IMR-90 (cell line): ENCODE measurements at regions not wholly inside any gene's neighbourhood (a gene's known extent, or its start where the extent isn't known, plus 50 kb on each side); places are given as distances from the start of the nearest gene placed in this dataset.

Experiments
- ATAC-seq: fragments of 200-7000 bp; cut with Tn5 transposase; 2 replicates; pipeline ENCODE4 v1.9.1; 2020; ENCODE audit warnings: low read depth, mild to moderate bottlenecking, moderate library complexity
- BruUV-seq: library from RNA; stranded (reverse); fragments of 400-500 nt; replicated peaks from 2 replicates; lab custom pipeline; 2021; lab: Mats Ljungman, UMichigan
- CTCF ChIA-PET: fragments of 300-600 bp; formaldehyde crosslinking; extraction: SDS; loops from one replicate; lab custom pipeline; 2021; ENCODE audit warnings: antibody characterized with exemption; lab: Yijun Ruan, JAX
- POLR2A ChIA-PET: fragments of 300-600 bp; sonication (Branson Sonifier 250); formaldehyde crosslinking; loops from one replicate; lab custom pipeline; 2022; ENCODE audit warnings: antibody characterized with exemption; ENCODE audit not compliant: unreplicated experiment; lab: Charles Lee
- DNase-seq: peaks from one replicate; pipeline ENCODE4 v3.0.0; 2013
- H2AFZ ChIP-seq: replicated peaks from 2 replicates; pipeline ENCODE3; 2013; ENCODE audit warnings: low read length, mild to moderate bottlenecking; ENCODE audit not compliant: poor library complexity
- H2AK5ac ChIP-seq: 2 replicates; pipeline ENCODE4 v1.6.1; 2013; ENCODE audit warnings: low read depth, low read length, inconsistent platforms
- H2AK9ac ChIP-seq: replicated peaks from 2 replicates; pipeline ENCODE3; 2013; ENCODE audit warnings: mild to moderate bottlenecking, low read depth, low read length, moderate library complexity; ENCODE audit not compliant: poor library complexity
- H2BK120ac ChIP-seq: 2 replicates; pipeline ENCODE4 v1.6.1; 2013; ENCODE audit warnings: low read depth, low read length, inconsistent platforms
- H2BK15ac ChIP-seq: 3 replicates; pipeline ENCODE4 v1.6.1; 2013; ENCODE audit warnings: low read depth, low read length, inconsistent platforms
- H2BK20ac ChIP-seq: 2 replicates; pipeline ENCODE4 v1.6.1; 2013; ENCODE audit warnings: low read depth, mild to moderate bottlenecking, inconsistent platforms, low read length, moderate library complexity
- H2BK5ac ChIP-seq: 2 replicates; pipeline ENCODE4 v1.6.1; 2013; ENCODE audit warnings: mild to moderate bottlenecking, low read depth, low read length, inconsistent platforms; ENCODE audit not compliant: poor library complexity, severe bottlenecking
- H3K14ac ChIP-seq: replicated peaks from 2 replicates; pipeline ENCODE4 v1.6.1; 2013; ENCODE audit warnings: low read depth, low read length, inconsistent platforms
- H3K18ac ChIP-seq: 2 replicates; pipeline ENCODE4 v1.6.1; 2013; ENCODE audit warnings: low read depth, low read length, control low read depth
- H3K23ac ChIP-seq: 2 replicates; pipeline ENCODE4 v1.6.1; 2013; ENCODE audit warnings: low read depth, low read length, inconsistent platforms
- H3K27ac ChIP-seq: 2 replicates; pipeline ENCODE4 v1.5.1; 2013; ENCODE audit warnings: mild to moderate bottlenecking, control low read depth, low read length; ENCODE audit not compliant: insufficient read depth
- H3K27me3 ChIP-seq: 2 replicates; pipeline ENCODE4 v1.6.1; 2013; ENCODE audit warnings: low read length; ENCODE audit not compliant: control insufficient read depth, insufficient read depth
- H3K36me3 ChIP-seq: 2 replicates; pipeline ENCODE4 v1.6.1; 2013; ENCODE audit warnings: low read length, mixed read lengths; ENCODE audit not compliant: control insufficient read depth, insufficient read depth
- H3K4ac ChIP-seq: 2 replicates; pipeline ENCODE4 v1.6.1; 2013; ENCODE audit warnings: low read depth, low read length, inconsistent platforms
- H3K4me1 ChIP-seq: 2 replicates; pipeline ENCODE4 v1.6.1; 2013; ENCODE audit warnings: low read length, mixed read lengths; ENCODE audit not compliant: control insufficient read depth, insufficient read depth
- H3K4me2 ChIP-seq: 2 replicates; pipeline ENCODE4 v1.6.1; 2013; ENCODE audit warnings: low read depth, mild to moderate bottlenecking, control low read depth, low read length, moderate library complexity
- H3K4me3 ChIP-seq: 2 replicates; pipeline ENCODE4 v1.5.1; 2013; ENCODE audit warnings: low read depth, mild to moderate bottlenecking, control low read depth, low read length, moderate library complexity; ENCODE audit not compliant: insufficient read depth
- H3K56ac ChIP-seq: 2 replicates; pipeline ENCODE4 v1.6.1; 2013; ENCODE audit warnings: low read length, inconsistent platforms; ENCODE audit not compliant: insufficient read depth; ENCODE audit errors: extremely low read depth
- H3K79me1 ChIP-seq, 2 experiments: 2 replicates each; pipeline ENCODE4 v1.6.1; 2013; ENCODE audit warnings: low read length in 2 of 2, inconsistent platforms in 1 of 2, low read depth in 1 of 2
- H3K9ac ChIP-seq: 2 replicates; pipeline ENCODE4 v1.6.1; 2013; ENCODE audit warnings: low read depth, low read length, control low read depth
- H3K9me1 ChIP-seq: 2 replicates; pipeline ENCODE4 v1.6.1; 2013; ENCODE audit warnings: low read length, inconsistent platforms; ENCODE audit not compliant: insufficient read depth
- H3K9me3 ChIP-seq: 2 replicates; pipeline ENCODE4 v1.6.1; 2013; ENCODE audit warnings: low read length; ENCODE audit not compliant: control insufficient read depth, insufficient read depth
- H4K20me1 ChIP-seq: 2 replicates; pipeline ENCODE4 v1.6.1; 2013; ENCODE audit warnings: low read length, inconsistent platforms; ENCODE audit not compliant: insufficient read depth
- H4K5ac ChIP-seq: 2 replicates; pipeline ENCODE4 v1.6.1; 2013; ENCODE audit warnings: mild to moderate bottlenecking, low read depth, low read length, control low read depth
- H4K8ac ChIP-seq, 2 experiments: 2 replicates each; pipeline ENCODE4 v1.6.1; 2013; ENCODE audit warnings: low read depth in 2 of 2, low read length in 2 of 2, control low read depth in 1 of 2, inconsistent platforms in 1 of 2
- H4K91ac ChIP-seq: 2 replicates; pipeline ENCODE4 v1.6.1; 2013; ENCODE audit warnings: low read depth, low read length, inconsistent platforms; ENCODE audit not compliant: insufficient read depth
- BHLHE40 ChIP-seq: fragments of 150-350 bp; IDR thresholded peaks from 2 replicates; pipeline ENCODE4 v1.6.1; 2016; ENCODE audit warnings: mild to moderate bottlenecking, low read depth, low read length
- CTCF ChIP-seq: conservative IDR thresholded peaks from 2 replicates; pipeline ENCODE4 v1.5.1; 2012; ENCODE audit warnings: mild to moderate bottlenecking, low read depth, low read length, improper control_type of control experiment
- POLR2A ChIP-seq: IDR thresholded peaks from 2 replicates; pipeline ENCODE4 v1.6.1; 2012; ENCODE audit warnings: mild to moderate bottlenecking, low read depth, low read length
- RAD21 ChIP-seq: IDR thresholded peaks from 2 replicates; pipeline ENCODE4 v1.6.1; 2012; ENCODE audit warnings: low read length, improper control_type of control experiment
- SMC3 ChIP-seq: fragments of 150-350 bp; IDR thresholded peaks from 2 replicates; pipeline ENCODE4 v1.6.1; 2016; ENCODE audit warnings: low read depth, mild to moderate bottlenecking, antibody characterized with exemption, low read length, moderate library complexity
- WGBS, 2 experiments: methylation state at CpG; one replicate each; pipeline versions ENCODE4 v1.1.5 to v1.1.7; 2013; ENCODE audit warnings: missing lambda C conversion rate in 2 of 2; ENCODE audit not compliant: insufficient read length in 1 of 2; ENCODE audit errors: extremely low coverage in 2 of 2; 5-methylcytosine and 5-hydroxymethylcytosine counted together
- dilution Hi-C: fragments of 300-500 bp; cut with HindIII; formaldehyde crosslinking; loops from one replicate; pipeline ENCODE4 v1.14.3; 2018; ENCODE audit warnings: low sequenced_read_pairs; ENCODE audit not compliant: unreplicated experiment
- in situ Hi-C: fragments of 300-500 bp; cut with MboI; formaldehyde crosslinking; loops from 3 replicates; pipeline ENCODE4 v1.14.3; 2019; ENCODE audit warnings: low sequenced_read_pairs, inconsistent platforms, mixed read lengths
- intact Hi-C: fragments of 100-400 bp; cut with micrococcal nuclease; formaldehyde crosslinking; loops from 2 replicates; pipeline ENCODE4 v1.10.0; 2022

GRCh38 chr6:54697424-54697823, 149.1 kb upstream of the FAM83B start:
- Histone ChIP-seq H3K27me3 (no peaks in the 10 kb centered on the region), H3K79me1 (no peaks in the 10 kb centered on the region), H2BK20ac (no peak overlapping the region), H4K91ac (no peak overlapping the region), H3K36me3 (no peaks in the 10 kb centered on the region), H3K9ac (no peak overlapping the region), H4K20me1 (no peaks in the 10 kb centered on the region), H2BK15ac (no peak overlapping the region), H2BK5ac (no peak overlapping the region), H3K23ac (no peak overlapping the region), H2AK5ac (no peak overlapping the region), H2AFZ (no peak overlapping the region), H3K18ac (no peak overlapping the region), H3K9me3 (no peaks in the 10 kb centered on the region), H3K27ac (no peak overlapping the region), H3K4me3 (no peak overlapping the region), H3K4me2 (no peak overlapping the region), H3K4me1 (no peaks in the 10 kb centered on the region), H3K9me1 (no peaks in the 10 kb centered on the region), H2BK120ac (no peak overlapping the region), H3K56ac (no peak overlapping the region), H3K14ac (no peak overlapping the region), H4K5ac (no peak overlapping the region), H2AK9ac (no peak overlapping the region), H4K8ac (no peak overlapping the region), H3K4ac (no peak overlapping the region)
- dilution Hi-C loops (no loop called here), in situ Hi-C loops (no loop called here), intact Hi-C loops (loop anchor here (1.0 to 10.0 kb wide), 4 partner anchors 372 to 710 kb away; no protein-coding TSS in a partner anchor)
- whole genome bisulfite sequencing, 2 experiments, result 17% methylated on average over 3 of the region's 3 CpGs; no CpG with 5 or more reads in 1 of the 2 experiments
- DNase-seq (peak; percentile 16), ATAC-seq (peak; percentile 64; the same call in 1 of the 2 replicates)
- CTCF ChIA-PET, result interaction anchor here (0.6 to 1.1 kb wide), 5 partner anchors 13 to 144 kb away, joined by 3 to 4 read pairs (median 3); no protein-coding TSS in a partner anchor
- TF ChIP-seq RAD21 (peak; percentile 47), POLR2A (no peak), CTCF (peak; percentile 43), BHLHE40 (no peak), SMC3 (0 out of 2 replicates have a peak, but pooled peaks have one; percentile 16)
- BruUV-seq, result no TSS peak
- POLR2A ChIA-PET, result no interaction called here
